ENCODE measurements at regions not wholly inside any gene's neighbourhood (a gene's known extent, or its start where the extent isn't known, plus 50 kb on each side); places are given as distances from the start of the nearest gene placed in this dataset.

- Histone ChIP-seq H3K9me3 (ENCODE audit: control insufficient read depth, insufficient read depth, low read depth, low read length) (no peaks in the 10 kb centered on the region), H3K4me2 (ENCODE audit: extremely low read depth, insufficient read depth, low read length) (no peak overlapping the region), H3K27ac (ENCODE audit: insufficient read depth, low read length) (no peak overlapping the region), H2AFZ (ENCODE audit: low read length) (no peak overlapping the region), H3K27me3 (ENCODE audit: control insufficient read depth, insufficient read depth, low read length) (no peaks in the 10 kb centered on the region), H3K36me3 (ENCODE audit: control insufficient read depth, insufficient read depth, low read length) (no peaks in the 10 kb centered on the region), H3K79me2 (ENCODE audit: control insufficient read depth, insufficient read depth, low read length) (no peaks in the 10 kb centered on the region), H4K20me1 (ENCODE audit: control insufficient read depth, extremely low read depth, insufficient read depth, low read length) (no peaks in the 10 kb centered on the region), H3K4me1 (ENCODE audit: control insufficient read depth, extremely low read depth, insufficient read depth, low read length) (no peaks in the 10 kb centered on the region), H3K4me3 (replicated peaks in 1 of 4; ENCODE audit: control extremely low read depth in 1 of 4, insufficient read depth in 1 of 4, low read depth in 3 of 4, low read length in 4 of 4) (no peak overlapping the region), H3K9ac (ENCODE audit: insufficient read depth, low read length) (no peak overlapping the region)
- TF ChIP-seq EZH2 (IDR thresholded peaks at IDR 0.05; ENCODE audit: low read length, missing control alignments) (no peak), CTCF (conservative IDR thresholded peaks at IDR 0.05 in 1 of 2, IDR thresholded peaks at IDR 0.05 in 1 of 2; ENCODE audit: low read depth in 1 of 2, low read length in 2 of 2) (no peak)
- no peak for DNase-seq (ENCODE audit: low read depth in 2 of 2)
Observed at GRCh38 chr2:224253464-224253863, 148.4 kb downstream of the FAM124B start.

GRCh38 chr2:224252631-224253030 is 149.3 kb downstream of the FAM124B start:
- TF ChIP-seq CTCF (conservative IDR thresholded peaks at IDR 0.05 in 1 of 2, IDR thresholded peaks at IDR 0.05 in 1 of 2; ENCODE audit: low read depth in 1 of 2, low read length in 2 of 2) = no peak
- no peak for TF ChIP-seq EZH2 (IDR thresholded peaks at IDR 0.05; ENCODE audit: low read length, missing control alignments)
- Histone ChIP-seq H4K20me1 (ENCODE audit: control insufficient read depth, extremely low read depth, insufficient read depth, low read length) (no peaks in the 10 kb centered on the region), H3K27ac (ENCODE audit: insufficient read depth, low read length) (no peak overlapping the region), H3K4me1 (ENCODE audit: control insufficient read depth, extremely low read depth, insufficient read depth, low read length) (no peaks in the 10 kb centered on the region), H3K36me3 (ENCODE audit: control insufficient read depth, insufficient read depth, low read length) (no peaks in the 10 kb centered on the region), H3K9ac (ENCODE audit: insufficient read depth, low read length) (no peak overlapping the region), H2AFZ (ENCODE audit: low read length) (no peak overlapping the region), H3K4me2 (ENCODE audit: extremely low read depth, insufficient read depth, low read length) (no peak overlapping the region), H3K9me3 (ENCODE audit: control insufficient read depth, insufficient read depth, low read depth, low read length) (no peaks in the 10 kb centered on the region), H3K4me3 (replicated peaks in 1 of 4; ENCODE audit: control extremely low read depth in 1 of 4, insufficient read depth in 1 of 4, low read depth in 3 of 4, low read length in 4 of 4) (no peak overlapping the region), H3K79me2 (ENCODE audit: control insufficient read depth, insufficient read depth, low read length) (no peaks in the 10 kb centered on the region), H3K27me3 (ENCODE audit: control insufficient read depth, insufficient read depth, low read length) (no peaks in the 10 kb centered on the region)
- DNase-seq (ENCODE audit: low read depth in 2 of 2) = peak; percentile 44 to 45

GRCh38 chr2:224248944-224249371 is 152.9 kb downstream of the FAM124B start:
- no peaks in the 10 kb centered on the region for H3K9me3 ChIP-seq (ENCODE audit: control insufficient read depth, insufficient read depth, low read depth, low read length)
- no peak for TF ChIP-seq CTCF (conservative IDR thresholded peaks at IDR 0.05 in 1 of 2, IDR thresholded peaks at IDR 0.05 in 1 of 2; ENCODE audit: low read depth in 1 of 2, low read length in 2 of 2)
- TF ChIP-seq EZH2 (IDR thresholded peaks at IDR 0.05; ENCODE audit: low read length, missing control alignments) = no peak
- no peaks in the 10 kb centered on the region for H3K4me1 ChIP-seq (ENCODE audit: control insufficient read depth, extremely low read depth, insufficient read depth, low read length)
- DNase-seq (ENCODE audit: low read depth in 2 of 2) = peak; percentile 20 to 28
- H3K27ac ChIP-seq (ENCODE audit: insufficient read depth, low read length) = no peak overlapping the region
- no peak overlapping the region for H3K4me2 ChIP-seq (ENCODE audit: extremely low read depth, insufficient read depth, low read length)
- no peak overlapping the region for H3K9ac ChIP-seq (ENCODE audit: insufficient read depth, low read length)
- no peaks in the 10 kb centered on the region for H3K79me2 ChIP-seq (ENCODE audit: control insufficient read depth, insufficient read depth, low read length)
- H3K36me3 ChIP-seq (ENCODE audit: control insufficient read depth, insufficient read depth, low read length) = no peaks in the 10 kb centered on the region
- H4K20me1 ChIP-seq (ENCODE audit: control insufficient read depth, extremely low read depth, insufficient read depth, low read length) = no peaks in the 10 kb centered on the region
- no peaks in the 10 kb centered on the region for H3K27me3 ChIP-seq (ENCODE audit: control insufficient read depth, insufficient read depth, low read length)
- H2AFZ ChIP-seq (ENCODE audit: low read length) = no peak overlapping the region
- no peak overlapping the region for H3K4me3 ChIP-seq (replicated peaks in 1 of 4; ENCODE audit: control extremely low read depth in 1 of 4, insufficient read depth in 1 of 4, low read depth in 3 of 4, low read length in 4 of 4)

Measured in fibroblast of lung (primary cell).